Skeletal muscle cell (primary cell): ENCODE measurements at regions not wholly inside any gene's neighbourhood (a gene's known extent, or its start where the extent isn't known, plus 50 kb on each side); places are given as distances from the start of the nearest gene placed in this dataset.
"Not testable (repeated sequence)": the region's sequence is repeated elsewhere in the genome, so short reads cannot be mapped to it uniquely, and the experiment has no call there.

Source experiments
- DNase-seq: peaks from one replicate; pipeline ENCODE4 v3.0.0-alpha.2; 2010; ENCODE audit warnings: low read depth
- H3K4me3 ChIP-seq: 2 replicates; pipeline ENCODE4 v1.5.1; 2011; ENCODE audit warnings: low read depth, mild to moderate bottlenecking, control low read depth, low read length, moderate library complexity

DNA sequence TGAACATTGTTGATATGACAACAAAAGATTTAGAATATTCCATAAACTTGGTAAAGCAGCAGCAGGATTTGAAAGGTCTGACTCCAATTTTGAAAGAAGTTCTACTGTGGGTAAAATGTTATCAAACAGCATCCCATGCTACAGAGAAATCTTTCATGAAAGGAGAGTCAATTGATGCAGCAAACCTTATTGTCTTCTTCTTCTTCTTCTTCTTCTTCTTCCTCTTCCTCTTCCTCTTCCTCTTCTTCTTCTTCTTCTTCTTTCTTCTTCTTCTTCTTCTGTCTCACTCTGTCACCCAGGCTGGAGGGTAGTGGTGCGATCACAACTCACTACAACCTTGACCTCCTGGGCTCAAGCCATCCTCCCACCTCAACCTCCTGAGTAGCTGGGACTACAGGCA lies 62.4 kb upstream of the GPR6 start:
- not testable (repeated sequence) for H3K4me3 ChIP-seq, DNase-seq

DNA sequence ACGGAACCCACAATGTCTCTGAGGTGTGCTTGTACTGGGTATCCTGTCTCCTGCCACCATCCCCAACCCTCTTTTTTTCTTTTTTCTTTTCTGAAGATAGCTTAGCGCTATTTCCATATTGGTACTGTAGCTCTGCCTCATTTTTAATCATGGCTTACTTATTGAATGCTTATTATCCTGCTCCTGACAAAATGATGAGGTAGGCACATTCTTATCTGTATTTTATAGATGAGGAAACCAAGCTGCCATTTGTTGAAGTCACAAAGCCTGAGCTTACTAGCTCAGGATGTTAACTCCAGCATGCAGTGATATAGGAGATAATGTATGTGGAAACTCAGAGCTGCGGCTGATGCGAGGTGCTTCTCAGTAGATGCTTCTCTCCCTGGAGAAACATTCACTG lies 61.4 kb upstream of the GPR6 start:
- H3K4me3 ChIP-seq, result no peak overlapping the region
- DNase-seq, result no peak

DNA sequence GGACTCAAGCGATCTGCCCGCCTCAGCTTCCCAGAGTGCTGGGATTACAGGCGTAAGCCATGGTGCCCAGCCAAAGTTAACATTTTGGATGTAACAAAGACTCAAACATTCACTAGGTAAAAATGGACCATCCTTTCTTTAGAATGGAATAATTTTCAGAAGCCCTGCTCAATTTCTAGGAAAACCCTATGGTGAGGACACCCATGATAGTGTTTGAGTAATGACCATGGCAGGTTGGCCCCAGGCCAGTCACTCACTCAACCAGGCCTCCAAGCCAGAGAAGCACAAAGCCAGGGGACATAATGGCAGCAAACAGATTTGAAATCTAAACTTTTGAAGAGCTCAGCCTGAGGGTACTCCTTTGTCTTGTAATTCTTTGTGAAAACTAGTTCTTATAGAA lies 59.9 kb upstream of the GPR6 start:
- H3K4me3 ChIP-seq, result no peak overlapping the region
- no peak for DNase-seq

DNA sequence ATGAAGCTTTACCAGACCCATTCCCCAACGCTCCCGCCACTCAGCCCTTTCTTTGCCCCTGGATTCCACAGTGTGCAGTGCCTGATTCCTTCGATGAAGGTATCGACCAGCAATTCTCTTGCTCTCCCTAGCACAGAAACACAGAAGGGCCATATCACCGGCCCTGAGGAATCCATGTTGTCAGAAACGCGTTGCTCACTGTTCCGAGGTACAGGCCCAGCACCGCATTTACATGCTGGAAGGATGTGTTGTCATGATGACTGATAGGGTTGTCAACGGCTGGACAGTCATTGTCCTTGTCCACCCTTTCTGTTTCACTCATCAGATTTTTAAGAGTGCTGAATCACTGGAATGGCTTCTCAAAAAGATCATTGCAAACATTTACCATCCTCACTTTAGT lies 57.2 kb upstream of the GPR6 start:
- DNase-seq, result no peak
- H3K4me3 ChIP-seq, result no peak overlapping the region

DNA sequence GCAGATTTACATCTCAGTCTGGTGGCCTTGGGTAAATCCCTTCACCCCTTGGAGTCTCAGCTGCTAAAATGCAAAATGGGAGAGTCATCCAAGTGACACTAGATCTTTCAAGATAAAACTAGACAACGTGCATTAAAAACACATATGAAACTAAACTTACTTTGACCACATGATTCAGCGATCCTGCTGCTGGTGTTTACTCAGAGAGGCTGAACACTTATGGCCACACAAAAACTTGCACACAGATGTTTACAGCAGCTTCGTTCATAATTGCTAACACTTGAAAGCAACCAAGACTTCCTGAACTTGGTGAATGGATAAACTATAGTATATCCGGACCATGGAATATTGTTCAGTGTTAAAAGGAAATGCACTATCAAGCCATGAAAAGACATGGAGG lies 55.3 kb upstream of the GPR6 start:
- H3K4me3 ChIP-seq, result no peak overlapping the region

DNA sequence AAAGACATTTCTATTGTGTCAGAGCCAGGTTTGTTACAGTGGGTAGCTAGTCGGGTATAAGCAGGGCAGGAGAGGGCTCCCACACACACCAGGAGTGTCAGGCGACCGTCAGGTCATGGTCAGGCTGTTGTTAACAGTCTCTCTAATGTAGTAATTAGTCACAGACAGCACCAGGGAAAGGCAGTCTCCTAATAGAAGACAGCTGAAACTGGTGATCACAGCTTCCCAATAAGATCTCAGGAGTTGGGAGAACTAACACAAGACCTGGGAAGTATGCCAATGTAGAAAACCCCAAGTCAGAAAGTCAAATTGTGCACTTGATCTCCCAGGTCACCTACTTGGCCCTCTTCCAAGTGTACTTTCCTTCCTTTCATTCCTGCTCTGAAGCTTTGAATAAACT lies 53.0 kb upstream of the GPR6 start:
- no peak for DNase-seq
- no peak overlapping the region for H3K4me3 ChIP-seq

More for the DNA sequence above, 55.3 kb upstream of the GPR6 start:
- no peak for DNase-seq

DNA sequence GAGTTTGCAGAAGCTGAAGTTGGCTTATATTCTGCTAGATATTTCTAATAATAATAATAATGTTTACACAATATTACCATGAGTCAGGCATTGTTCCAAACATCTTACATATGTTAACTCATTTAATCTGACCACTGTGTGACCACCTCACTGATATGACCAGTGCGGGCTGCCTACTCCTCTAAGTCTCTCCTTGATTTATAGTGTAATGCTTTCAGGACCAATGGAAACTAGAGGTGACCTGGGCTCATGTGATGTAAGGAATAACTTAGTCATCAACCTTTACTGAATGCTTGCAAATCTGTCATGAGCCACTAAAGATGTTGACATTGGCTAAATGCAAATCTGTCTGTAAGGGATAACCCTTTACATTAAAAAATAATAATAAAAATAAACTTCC lies 51.1 kb upstream of the GPR6 start:
- no peak for DNase-seq
- no peak overlapping the region for H3K4me3 ChIP-seq
